NCI-H1417 (cell line): ENCODE measurements at regions not wholly inside any gene's neighbourhood (a gene's known extent, or its start where the extent isn't known, plus 50 kb on each side); places are given as distances from the start of the nearest gene placed in this dataset.

Experiments used
- DNase-seq, 3 experiments: peaks; one replicate each; lab custom pipeline; 2025; lab: John Stamatoyannopoulos, UW

DNA sequence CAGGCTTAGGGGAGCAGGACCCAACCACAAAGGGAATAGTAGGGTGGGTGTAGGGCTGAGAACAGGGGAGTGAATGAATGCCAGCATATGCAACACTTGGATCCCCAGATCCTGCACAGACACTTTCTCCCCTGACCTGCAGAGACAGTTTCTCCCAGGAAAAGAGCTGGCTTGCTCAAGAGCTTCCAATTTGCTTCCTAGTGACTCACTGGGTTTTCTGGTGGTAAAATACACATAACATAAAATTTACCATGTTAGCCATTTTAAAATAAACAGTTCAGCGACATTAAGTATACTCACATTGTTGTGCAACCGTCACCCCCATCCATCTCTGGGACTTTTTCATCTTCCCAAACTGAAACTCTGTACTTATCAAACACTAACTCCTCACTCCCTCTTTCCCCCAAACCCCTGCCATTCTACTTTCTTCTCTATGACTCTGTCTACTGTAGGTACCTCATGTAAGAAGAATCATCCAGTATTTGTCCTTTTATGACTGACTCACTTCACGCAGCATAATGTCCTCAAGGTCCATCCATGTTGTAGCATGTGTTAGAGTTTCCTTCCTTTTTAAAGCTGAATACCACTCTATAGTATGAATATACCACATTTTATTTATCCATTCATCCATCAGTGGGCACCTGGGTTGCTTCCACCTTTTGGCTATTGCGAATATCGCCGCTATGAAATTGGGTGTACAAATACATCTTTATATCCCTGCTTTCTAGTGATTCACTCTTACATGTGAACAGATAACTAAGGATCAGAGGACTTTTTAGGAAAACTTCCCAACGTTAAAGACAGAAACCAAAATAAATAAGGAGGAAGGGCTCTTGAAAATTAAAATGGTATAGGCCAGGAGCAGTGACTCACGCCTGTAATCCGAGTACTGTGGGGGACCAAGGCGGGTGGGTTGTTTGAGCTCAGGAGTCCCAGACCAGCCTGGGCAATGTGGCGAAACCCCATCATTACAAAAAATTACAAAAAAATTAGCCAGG lies 95.6 kb upstream of the TJP1 start:
- DNase-seq = no peak

- DNase-seq = peak in 1 of 3 experiments; percentile 33
These were observed 92.3 kb upstream of the TJP1 start for GRCh38 chr15:29914511-29914926.

- DNase-seq = no peak
These were observed 91.4 kb upstream of the TJP1 start for GRCh38 chr15:29913528-29914135.

DNA sequence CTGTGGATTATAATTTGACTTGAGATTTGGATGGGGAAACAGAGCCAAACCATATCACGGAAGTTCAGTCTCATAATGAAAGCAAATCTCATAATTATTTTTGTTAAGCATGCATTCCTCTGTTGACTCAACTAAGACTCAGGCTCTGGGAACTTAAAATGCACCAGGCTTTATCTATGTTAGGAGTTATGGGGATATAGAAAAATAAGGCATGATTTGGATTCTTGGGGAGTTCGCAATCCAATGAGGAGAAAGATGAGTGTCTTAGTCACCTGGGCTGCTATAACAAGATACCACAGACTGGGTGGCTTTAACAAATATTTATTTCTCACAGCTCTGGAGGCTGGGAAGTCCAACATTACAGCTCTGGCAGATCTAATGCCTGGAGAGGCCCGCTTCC lies 89.4 kb upstream of the TJP1 start:
- DNase-seq = no peak

DNA sequence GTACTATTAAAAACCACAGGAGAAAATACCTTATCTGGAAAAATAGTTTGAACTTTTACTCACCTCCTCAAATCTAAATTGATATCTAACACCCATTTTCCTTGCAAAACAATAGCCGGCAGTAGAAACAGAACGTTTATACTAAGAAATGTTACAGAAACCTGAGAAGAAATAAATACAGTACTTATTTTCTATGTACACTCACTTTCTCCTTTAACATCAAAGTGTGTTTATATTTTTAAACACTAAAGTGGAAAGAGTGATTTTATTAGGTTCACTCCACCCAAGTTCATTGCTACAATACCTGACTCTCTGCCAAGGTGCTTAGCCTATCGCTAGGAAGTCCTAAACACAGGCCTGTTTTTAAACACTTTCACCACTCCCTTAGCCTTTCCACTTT lies 87.8 kb upstream of the TJP1 start:
- DNase-seq = no peak

DNA sequence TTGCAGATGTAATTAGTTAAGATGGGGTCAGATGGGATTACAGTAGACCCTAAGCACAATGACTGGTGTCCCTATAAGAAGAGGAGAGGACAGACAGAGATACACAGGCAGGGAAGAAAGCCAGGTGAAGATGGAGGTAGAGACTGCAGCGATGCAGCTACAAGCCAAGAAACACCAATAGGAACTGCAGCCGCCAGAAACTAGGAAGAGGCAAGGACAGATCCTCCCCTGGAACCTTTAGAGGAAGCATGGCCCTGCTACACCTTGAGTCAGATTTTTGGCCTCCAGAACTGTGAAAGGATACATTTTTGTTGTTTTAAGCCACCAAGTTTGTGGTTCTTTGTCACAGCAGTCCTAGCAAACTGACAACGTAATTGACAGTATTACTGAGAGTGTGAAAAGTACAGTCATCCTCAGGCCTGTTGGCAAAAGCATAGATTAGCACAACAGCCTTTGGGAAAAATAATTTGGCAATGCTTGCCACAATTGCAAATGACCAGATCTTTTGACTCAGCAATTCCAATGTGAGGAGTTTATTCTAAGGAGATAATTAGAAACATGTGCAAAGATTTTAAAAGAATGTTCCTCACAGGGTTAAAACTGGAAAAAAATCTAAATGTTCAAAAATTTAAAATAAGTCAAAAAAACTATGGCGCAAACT lies 82.6 kb upstream of the TJP1 start:
- no peak for DNase-seq

DNA sequence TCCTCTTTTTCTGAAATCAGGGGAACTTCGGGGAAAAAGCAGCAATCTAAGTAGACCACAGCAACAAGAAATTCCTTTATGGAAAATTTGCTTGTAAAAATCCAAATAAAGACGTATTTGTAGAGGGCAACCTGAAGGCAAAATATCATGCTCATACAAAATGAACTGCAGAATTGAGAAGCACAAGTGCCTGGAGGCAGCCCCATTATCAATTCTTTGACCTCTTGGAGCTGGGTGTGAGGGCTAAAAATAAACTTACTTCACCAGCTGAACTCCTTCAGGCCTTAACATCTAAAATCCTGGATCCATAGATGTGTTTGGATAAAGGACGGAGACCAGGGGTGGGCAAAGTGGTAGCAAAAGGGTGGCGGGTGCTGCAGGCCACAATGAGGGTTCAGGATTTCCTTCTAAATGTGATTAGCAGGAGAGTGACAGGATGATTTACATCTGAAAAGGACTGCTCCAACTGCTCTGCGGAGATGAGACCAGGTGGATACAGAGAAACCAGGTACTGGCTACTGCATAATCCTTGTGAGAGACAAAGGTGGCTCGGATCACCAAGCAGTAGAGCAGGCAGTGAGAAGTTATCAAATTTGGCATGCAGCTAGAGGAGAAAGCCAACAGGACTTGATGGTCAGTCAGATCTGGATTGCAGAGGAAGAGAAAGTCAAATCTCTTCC lies 81.7 kb upstream of the TJP1 start:
- DNase-seq = no peak

GRCh38 chr15:29903028-29903427 lies 80.8 kb upstream of the TJP1 start:
- DNase-seq = no peak

DNA sequence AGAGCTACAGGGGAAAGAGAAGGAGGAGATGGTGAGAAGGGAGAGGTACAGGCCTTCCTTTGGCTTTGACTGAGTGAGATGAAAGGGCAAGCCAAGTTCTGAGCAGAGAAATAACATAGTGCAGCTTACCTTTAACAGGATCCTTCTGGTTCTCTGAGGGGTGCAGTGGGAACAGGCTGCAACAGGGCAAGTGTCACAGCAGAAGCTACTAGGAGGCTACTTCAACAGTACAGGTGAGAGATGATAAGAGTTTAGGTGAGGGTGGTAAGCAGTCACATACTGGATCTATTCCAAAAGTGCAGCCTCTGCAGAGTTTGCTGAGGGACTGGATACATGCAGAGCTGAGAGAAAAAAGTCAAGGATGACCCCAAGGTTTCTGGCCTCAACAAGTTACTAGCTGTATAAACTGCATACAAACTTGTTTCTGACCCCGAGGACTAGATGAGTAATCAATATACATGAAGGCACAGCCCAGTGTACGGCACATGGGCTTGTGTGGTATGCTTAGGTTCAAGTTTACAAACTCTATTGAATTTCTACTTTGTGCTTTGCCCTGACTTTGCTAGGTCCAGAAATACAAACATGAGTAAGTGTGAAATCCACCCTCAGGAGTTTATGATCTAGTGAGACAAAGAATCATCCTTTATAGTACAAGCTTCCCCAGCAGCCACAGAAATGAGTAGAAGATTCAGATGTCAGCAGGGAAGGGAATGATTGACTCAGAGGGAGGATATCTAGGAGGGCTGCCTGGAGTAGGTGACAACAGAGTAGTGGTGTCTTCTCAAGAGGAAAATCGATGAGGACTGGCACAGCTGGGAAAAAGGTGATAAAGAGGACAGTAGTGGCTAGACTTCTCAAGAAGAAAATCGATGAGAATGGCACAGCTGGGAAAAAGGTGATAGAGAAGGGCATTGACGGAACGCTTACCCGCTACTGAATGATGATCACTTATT lies 78.2 kb upstream of the TJP1 start:
- no peak for DNase-seq

DNA sequence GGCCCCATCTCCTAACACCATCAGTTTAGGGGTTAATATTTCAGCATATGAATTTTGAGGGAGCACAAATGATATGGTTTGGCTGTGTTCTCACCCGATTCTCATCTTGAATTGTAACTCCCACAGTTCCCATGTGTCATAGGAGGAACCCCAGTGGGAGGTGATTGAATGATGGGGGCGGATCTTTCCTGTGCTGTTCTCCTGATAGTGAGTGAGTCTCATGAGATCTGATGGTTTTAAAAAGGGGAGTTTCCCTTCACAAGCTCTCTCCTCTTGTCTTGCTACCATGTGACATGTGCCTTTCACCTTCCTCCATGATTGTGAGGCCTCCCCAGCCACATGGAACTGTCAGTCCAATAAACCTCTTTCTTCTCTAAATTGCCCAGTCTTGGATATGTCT lies 73.8 kb upstream of the TJP1 start:
- DNase-seq = no peak

- DNase-seq = no peak
These were observed 68.8 kb upstream of the TJP1 start for GRCh38 chr15:29891096-29891457.

DNA sequence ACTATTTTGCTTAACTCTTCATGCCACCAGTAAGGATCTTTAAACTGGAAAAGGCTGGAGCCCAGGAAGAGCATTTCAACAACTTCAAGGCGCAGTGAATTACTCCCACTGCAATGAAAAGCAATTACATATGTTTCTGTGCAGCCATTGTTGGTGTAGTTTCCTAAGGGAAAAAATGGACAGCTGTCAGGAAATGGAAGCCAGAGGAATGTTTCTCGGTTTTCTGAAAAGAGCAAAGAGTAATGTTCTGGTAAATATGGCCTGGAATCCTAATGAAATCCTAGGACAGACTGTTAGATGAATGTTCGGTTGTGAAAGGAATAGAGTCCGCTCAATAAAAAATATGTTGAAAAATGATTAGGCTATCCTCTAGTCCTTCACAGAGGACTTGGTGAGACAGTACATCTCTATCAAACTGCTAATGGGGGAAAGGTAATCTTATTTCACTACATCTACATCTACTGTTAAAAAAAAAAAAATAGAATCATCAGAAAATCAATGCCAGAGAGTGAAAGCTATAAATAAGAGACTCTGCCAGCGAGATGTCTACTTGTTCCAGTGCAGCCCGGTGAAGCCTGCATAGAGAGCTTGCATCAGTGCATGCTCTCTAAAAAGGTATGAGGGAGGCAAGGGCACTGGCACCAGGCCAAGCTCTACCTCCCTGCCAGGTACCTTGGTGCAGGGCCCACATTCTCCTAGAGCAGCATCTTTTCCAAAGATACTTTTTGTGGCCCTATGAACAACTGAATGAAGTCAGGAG lies 68.2 kb upstream of the TJP1 start:
- no peak for DNase-seq

DNA sequence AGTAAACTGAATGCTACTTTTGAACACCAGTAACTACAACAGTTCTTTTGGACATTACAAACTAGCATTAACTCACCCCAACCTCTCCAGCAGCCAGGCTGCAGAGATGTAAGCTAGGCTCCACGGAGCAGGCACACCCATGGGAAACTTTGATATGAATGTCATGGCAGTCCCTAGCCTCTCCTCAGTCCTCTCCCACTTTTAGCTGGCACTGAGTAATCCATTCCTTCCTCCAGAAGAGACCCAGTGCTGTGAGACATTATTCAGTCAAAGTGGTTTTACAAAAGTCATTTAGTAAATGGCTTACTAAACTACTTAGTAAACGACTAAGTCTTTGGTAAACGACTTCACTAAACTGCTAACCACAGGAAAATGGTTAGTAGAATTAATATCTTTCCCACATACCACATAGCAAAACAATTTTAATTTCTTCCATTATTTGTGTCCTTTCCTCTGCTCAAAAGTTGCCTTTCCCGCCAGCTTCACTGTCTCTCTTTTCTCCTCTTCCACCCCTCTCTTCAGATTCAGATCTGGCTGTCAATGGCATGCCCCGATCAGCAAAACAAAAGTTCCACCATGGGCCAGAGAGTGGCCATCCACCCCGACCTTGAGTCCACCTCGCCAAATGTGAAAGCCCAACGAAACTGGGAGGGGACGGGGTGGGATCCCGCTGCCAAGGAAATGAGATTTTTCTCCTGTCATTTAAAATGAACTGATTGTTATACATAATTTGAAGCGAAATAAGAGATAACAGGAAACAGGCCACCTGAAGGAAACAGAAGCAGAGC lies 67.5 kb upstream of the TJP1 start:
- no peak for DNase-seq

DNA sequence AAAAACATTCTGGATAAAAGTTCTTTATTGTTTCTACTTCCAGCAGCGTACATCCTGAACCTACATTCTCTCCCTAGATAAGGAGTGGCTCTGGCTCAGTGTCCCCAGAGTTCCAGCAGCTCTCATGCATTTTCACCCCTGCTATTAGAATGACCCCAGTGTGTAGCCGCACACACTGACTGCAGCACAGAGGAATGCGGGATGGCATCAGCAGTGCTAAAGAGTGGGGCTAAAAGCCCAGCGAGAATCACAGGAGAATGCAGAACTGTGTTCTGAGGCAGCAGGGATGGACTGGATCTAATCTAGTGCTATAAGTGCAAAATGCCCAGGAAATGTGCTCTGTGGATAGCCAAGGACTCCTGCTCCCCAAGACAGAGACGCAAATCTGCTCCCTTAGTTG lies 66.4 kb upstream of the TJP1 start:
- no peak for DNase-seq

- DNase-seq = no peak
These were observed 65.5 kb upstream of the TJP1 start for GRCh38 chr15:29887721-29888120.

DNA sequence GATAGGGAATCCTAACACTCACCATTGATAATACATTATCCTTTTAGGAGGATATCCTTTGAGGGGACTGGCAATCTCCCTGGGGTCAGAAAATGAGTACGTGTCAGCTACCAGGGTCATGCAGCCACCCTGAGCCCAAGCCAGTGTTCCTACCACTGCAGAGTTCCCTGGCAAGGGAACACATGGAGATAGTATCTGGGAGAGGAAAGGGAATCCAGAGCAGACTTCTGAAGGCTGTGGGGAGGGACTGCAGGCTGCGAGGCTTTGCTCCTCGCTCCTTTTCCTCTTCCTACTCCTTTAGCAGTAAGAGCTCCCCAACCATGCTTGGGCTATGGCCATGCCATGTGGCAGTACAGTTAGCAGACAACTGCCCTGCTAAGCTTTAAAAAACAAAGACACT lies 62.9 kb upstream of the TJP1 start:
- DNase-seq = no peak

DNA sequence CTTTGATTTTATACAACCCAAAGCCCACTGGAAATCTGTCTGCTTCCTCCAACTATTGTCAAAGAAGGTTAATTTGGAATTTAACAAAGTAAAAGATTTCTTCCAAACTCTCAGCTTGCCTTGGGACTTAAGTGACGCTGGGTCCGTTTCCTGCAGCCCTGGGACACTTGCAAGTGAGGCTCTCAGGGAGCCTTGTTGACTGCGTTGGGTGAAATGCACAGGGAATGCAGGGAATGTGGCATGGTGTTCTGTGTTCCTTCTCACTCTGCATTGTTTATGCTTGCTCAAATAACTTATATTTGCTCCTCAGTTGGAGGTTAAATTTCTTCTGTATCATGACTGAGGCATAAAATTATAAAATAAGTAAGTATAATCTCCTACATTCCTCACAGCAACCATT lies 60.9 kb upstream of the TJP1 start:
- no peak for DNase-seq

DNA sequence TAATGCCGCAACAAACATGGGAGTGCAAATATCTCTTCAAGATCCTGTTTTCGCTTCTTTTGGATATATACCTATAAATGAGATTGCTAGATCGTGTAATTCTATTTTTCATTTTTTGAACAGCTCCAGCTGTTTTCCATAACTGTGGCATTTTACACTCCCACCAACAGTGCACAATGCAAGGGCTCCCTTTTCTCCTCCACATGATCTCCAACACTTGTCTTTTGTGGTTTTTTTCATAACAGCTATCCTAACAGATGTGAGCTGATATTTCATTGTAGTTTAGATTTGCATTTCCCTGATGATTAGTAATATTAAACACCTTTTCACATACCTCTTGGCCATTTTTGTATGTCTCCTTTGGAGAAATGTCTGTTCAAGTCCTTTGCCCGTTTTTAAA lies 58.6 kb upstream of the TJP1 start:
- DNase-seq = no peak

- DNase-seq = no peak
These were observed 58.1 kb upstream of the TJP1 start for GRCh38 chr15:29880341-29880740.

DNA sequence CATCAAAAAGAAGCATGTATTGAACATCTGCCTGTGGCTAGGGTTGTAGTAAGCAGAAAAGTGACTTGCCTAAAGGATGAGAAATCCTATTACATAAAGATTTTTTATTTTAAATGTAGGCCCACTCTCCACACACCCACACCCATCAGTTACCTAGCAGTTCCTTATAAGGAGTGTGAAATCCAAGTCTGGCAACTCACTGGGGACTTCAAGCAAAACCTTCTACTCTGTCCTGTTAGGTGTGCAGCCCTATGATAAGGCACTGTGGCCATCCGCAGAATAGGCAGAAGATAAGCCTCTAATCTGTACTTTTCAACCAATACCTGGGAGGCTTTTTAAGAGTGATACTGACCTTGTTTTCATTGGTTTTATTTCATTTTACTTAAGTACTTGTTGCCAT lies 52.7 kb upstream of the TJP1 start:
- no peak for DNase-seq
